Keratinocyte (primary cell): ENCODE measurements at regions not wholly inside any gene's neighbourhood (a gene's known extent, or its start where the extent isn't known, plus 50 kb on each side); places are given as distances from the start of the nearest gene placed in this dataset.

Experiments
- DNase-seq: peaks from one replicate; pipeline ENCODE4 v3.0.0-alpha.2; 2011; ENCODE audit warnings: low read depth, missing footprints, low spot score
- FAIRE-seq: peaks from 2 replicates; lab custom pipeline; 2011; peaks lifted over from hg19 to GRCh38; lab: Jason Lieb, UNC
- H2AFZ ChIP-seq: 2 replicates; pipeline ENCODE4 v1.6.0; 2012; ENCODE audit warnings: low read length, control low read depth, inconsistent platforms; ENCODE audit not compliant: control insufficient read depth
- H3K27ac ChIP-seq: 2 replicates; pipeline ENCODE4 v1.5.1; 2011; ENCODE audit warnings: low read length; ENCODE audit not compliant: control insufficient read depth, insufficient read depth
- H3K27me3 ChIP-seq: 3 replicates; pipeline ENCODE4 v1.6.0; 2011; ENCODE audit warnings: low read length; ENCODE audit not compliant: control insufficient read depth, insufficient read depth; ENCODE audit errors: extremely low read depth
- H3K36me3 ChIP-seq, 2 experiments: 2 replicates in 1 of 2; 3 replicates in 1 of 2; pipeline ENCODE4 v1.5.1; 2011; ENCODE audit warnings: low read length in 2 of 2, mild to moderate bottlenecking in 1 of 2; ENCODE audit not compliant: control insufficient read depth in 2 of 2, insufficient read depth in 2 of 2; ENCODE audit errors: extremely low read depth in 1 of 2
- H3K4me1 ChIP-seq: 3 replicates; pipeline ENCODE4 v1.5.1; 2011; ENCODE audit warnings: low read length; ENCODE audit not compliant: control insufficient read depth, insufficient read depth; ENCODE audit errors: extremely low read depth
- H3K4me2 ChIP-seq: 3 replicates; pipeline ENCODE4 v1.6.0; 2011; ENCODE audit warnings: low read depth, low read length; ENCODE audit not compliant: control insufficient read depth, insufficient read depth; ENCODE audit errors: extremely low read depth
- H3K4me3 ChIP-seq, 3 experiments: fragments of 200-600 bp in 1 of 3; sonication (generic) in 1 of 3; 2 replicates in 2 of 3; 3 replicates in 1 of 3; pipeline ENCODE4 v1.5.1; 2011 to 2016; ENCODE audit warnings: low read length in 3 of 3, mild to moderate bottlenecking in 3 of 3, control low read depth in 2 of 3, inconsistent platforms in 1 of 3, low read depth in 1 of 3, mixed read lengths in 1 of 3, mixed run types in 1 of 3, moderate library complexity in 1 of 3; ENCODE audit not compliant: control insufficient read depth in 2 of 3, insufficient read depth in 2 of 3; ENCODE audit errors: extremely low read depth in 1 of 3
- H3K79me2 ChIP-seq: 2 replicates; pipeline ENCODE4 v1.6.0; 2012; ENCODE audit warnings: low read length; ENCODE audit not compliant: control insufficient read depth, insufficient read depth
- H3K9ac ChIP-seq: 3 replicates; pipeline ENCODE4 v1.6.0; 2011; ENCODE audit warnings: low read length; ENCODE audit not compliant: control insufficient read depth, insufficient read depth; ENCODE audit errors: extremely low read depth
- H3K9me1 ChIP-seq: 3 replicates; pipeline ENCODE4 v1.6.0; 2011; ENCODE audit warnings: low read length; ENCODE audit not compliant: control insufficient read depth, insufficient read depth; ENCODE audit errors: extremely low read depth
- H3K9me3 ChIP-seq: 2 replicates; pipeline ENCODE4 v1.5.1; 2012; ENCODE audit warnings: low read depth, low read length; ENCODE audit not compliant: control insufficient read depth
- H4K20me1 ChIP-seq: 3 replicates; pipeline ENCODE4 v1.6.0; 2011; ENCODE audit warnings: low read length; ENCODE audit not compliant: control insufficient read depth, insufficient read depth; ENCODE audit errors: extremely low read depth
- CTCF ChIP-seq, 3 experiments: IDR thresholded peaks in 1 of 3; conservative IDR thresholded peaks in 1 of 3; optimal IDR thresholded peaks in 1 of 3; 2 replicates in 2 of 3; 3 replicates in 1 of 3; pipeline versions ENCODE3 to v1.5.1; 2011; ENCODE audit warnings: low read length in 3 of 3, mild to moderate bottlenecking in 3 of 3, moderate library complexity in 2 of 3, control low read depth in 1 of 3, inconsistent platforms in 1 of 3; ENCODE audit not compliant: insufficient read depth in 2 of 3; ENCODE audit errors: extremely low read depth in 1 of 3
- EZH2 ChIP-seq: IDR thresholded peaks from one replicate; pipeline ENCODE4 v1.6.1; 2012; ENCODE audit warnings: inconsistent platforms, mild to moderate bottlenecking, low read length, moderate library complexity
- dilution Hi-C: fragments of 300-500 bp; cut with MboI; formaldehyde crosslinking; loops from one replicate; pipeline ENCODE4 v1.7.0; 2020; ENCODE audit warnings: low sequenced_read_pairs; ENCODE audit not compliant: extremely low pct_ligation_motif_present

DNA sequence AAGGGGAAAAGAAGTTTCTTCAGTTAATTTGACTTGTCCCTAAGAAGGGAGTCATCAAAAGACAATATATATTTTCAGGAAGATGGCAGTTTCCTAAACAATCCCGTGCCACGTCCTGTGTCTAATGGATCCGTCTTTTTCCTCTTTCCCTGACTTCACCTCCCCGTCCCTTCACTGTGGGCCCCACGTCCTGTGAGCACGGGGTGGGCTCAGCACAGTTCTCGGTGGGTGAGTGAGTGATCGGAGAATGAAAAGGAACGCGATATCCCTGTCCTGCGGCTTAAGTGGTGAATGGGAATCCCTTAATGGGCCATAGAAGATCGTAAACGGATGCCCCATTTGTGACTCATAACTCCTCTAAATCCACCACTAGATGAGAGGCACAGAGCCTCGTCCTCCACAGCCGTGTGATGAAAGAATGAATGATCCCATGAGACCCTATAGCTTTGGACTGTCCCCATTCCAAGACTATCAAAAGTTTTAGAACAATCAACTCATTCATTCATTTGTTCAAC, 63.5 kb upstream of the PITRM1 start:
- no peak for FAIRE-seq
- TF ChIP-seq EZH2: no peak
- TF ChIP-seq CTCF (optimal IDR thresholded peaks at IDR 0.05 in 1 of 3, IDR thresholded peaks at IDR 0.05 in 1 of 3, conservative IDR thresholded peaks at IDR 0.05 in 1 of 3; ENCODE audit: extremely low read depth in 1 of 3, insufficient read depth in 2 of 3, low read length in 3 of 3): no peak
- H3K4me2 ChIP-seq: no peak overlapping the region

DNA sequence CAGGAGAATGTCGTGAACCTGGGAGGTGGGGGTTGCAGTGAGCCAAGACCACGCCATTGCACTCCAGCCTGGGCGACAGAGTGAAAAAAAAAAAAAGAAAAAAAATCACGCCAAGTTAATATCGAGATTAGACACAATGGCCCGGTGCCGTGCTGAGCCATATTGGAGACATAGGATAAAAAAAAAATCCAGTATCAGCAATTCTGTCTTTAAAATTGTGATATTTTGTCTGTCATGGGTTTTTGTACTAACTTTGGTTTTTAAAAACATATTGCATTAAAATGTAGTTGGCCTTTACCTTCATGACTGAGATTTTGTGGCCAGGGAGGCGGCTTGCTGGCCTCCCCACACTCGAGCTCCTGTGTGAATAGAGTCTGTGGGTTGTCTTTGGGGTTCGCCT, 62.8 kb upstream of the PITRM1 start:
- no peak overlapping the region for H3K4me3 ChIP-seq
- no peak overlapping the region for H2AFZ ChIP-seq
- peaks cover 8% of the 10 kb centered on the region for H3K27me3 ChIP-seq
- TF ChIP-seq EZH2 (no peak), CTCF (optimal IDR thresholded peaks at IDR 0.05 in 1 of 3, IDR thresholded peaks at IDR 0.05 in 1 of 3, conservative IDR thresholded peaks at IDR 0.05 in 1 of 3; ENCODE audit: extremely low read depth in 1 of 3, insufficient read depth in 2 of 3, low read length in 3 of 3) (no peak)
- H3K4me2 ChIP-seq: no peak overlapping the region
- peaks cover 2% of the 10 kb centered on the region for H3K4me1 ChIP-seq
- H3K27ac ChIP-seq: no peak overlapping the region
- H3K9me3 ChIP-seq: no peaks in the 10 kb centered on the region
- no peaks in the 10 kb centered on the region for H3K79me2 ChIP-seq
- no peaks in the 10 kb centered on the region for H3K36me3 ChIP-seq
- DNase-seq (no peak), FAIRE-seq (no peak)
- dilution Hi-C loops: no loop called here
- H3K9ac ChIP-seq: no peak overlapping the region
- H3K9me1 ChIP-seq: no peaks in the 10 kb centered on the region
- no peaks in the 10 kb centered on the region for H4K20me1 ChIP-seq

More for the DNA sequence above, 63.5 kb upstream of the PITRM1 start:
- Histone ChIP-seq H3K79me2 (no peaks in the 10 kb centered on the region), H3K27me3 (peaks cover 5% of the 10 kb centered on the region), H4K20me1 (no peaks in the 10 kb centered on the region), H3K27ac (no peak overlapping the region), H3K36me3 (no peaks in the 10 kb centered on the region), H3K9me1 (no peaks in the 10 kb centered on the region), H3K9me3 (no peaks in the 10 kb centered on the region), H2AFZ (no peak overlapping the region), H3K4me3 (no peak overlapping the region), H3K9ac (no peak overlapping the region), H3K4me1 (peaks cover 2% of the 10 kb centered on the region)
- dilution Hi-C loops: no loop called here
- no peak for DNase-seq
